A673 (cell line): ENCODE measurements at regions not wholly inside any gene's neighbourhood (a gene's known extent, or its start where the extent isn't known, plus 50 kb on each side); places are given as distances from the start of the nearest gene placed in this dataset.

ENCODE experiments used
- BruUV-seq: library from RNA; stranded (reverse); fragments of 400-500 nt; replicated peaks from 2 replicates; lab custom pipeline; 2021; lab: Mats Ljungman, UMichigan
- CTCF ChIA-PET: fragments of 300-600 bp; sonication (Branson Sonifier 250); formaldehyde crosslinking; loops from one replicate; lab custom pipeline; 2022; ENCODE audit warnings: antibody characterized with exemption; lab: Charles Lee
- POLR2A ChIA-PET: fragments of 300-600 bp; sonication (Branson Sonifier 250); formaldehyde crosslinking; loops from one replicate; lab custom pipeline; 2022; ENCODE audit warnings: antibody characterized with exemption; ENCODE audit not compliant: low non-redundant PET; lab: Charles Lee
- DNase-seq: peaks from one replicate; pipeline ENCODE4 v3.0.0-alpha.2; 2015; ENCODE audit warnings: low spot score
- H3K27ac ChIP-seq: fragments of 200-600 bp; sonication (generic); 2 replicates; pipeline ENCODE4 v1.5.1; 2016; ENCODE audit warnings: mixed run types, low read depth, mild to moderate bottlenecking, mixed read lengths, antibody characterized with exemption, low read length; ENCODE audit not compliant: poor library complexity, severe bottlenecking
- H3K27me3 ChIP-seq: fragments of 200-600 bp; sonication (generic); replicated peaks from 2 replicates; pipeline ENCODE4 v1.6.1; 2017; ENCODE audit warnings: mixed run types, low read depth, mild to moderate bottlenecking, mixed read lengths, antibody characterized with exemption, low read length; ENCODE audit not compliant: insufficient read depth, poor library complexity
- H3K36me3 ChIP-seq: fragments of 200-600 bp; sonication (generic); 2 replicates; pipeline ENCODE4 v1.6.1; 2016; ENCODE audit warnings: mixed run types, mild to moderate bottlenecking, mixed read lengths, antibody characterized with exemption, low read length; ENCODE audit not compliant: insufficient read depth, poor library complexity, severe bottlenecking
- H3K4me1 ChIP-seq: fragments of 200-600 bp; sonication (generic); 2 replicates; pipeline ENCODE4 v1.6.1; 2017; ENCODE audit warnings: mixed run types, mild to moderate bottlenecking, mixed read lengths, antibody characterized with exemption, low read length; ENCODE audit not compliant: insufficient read depth, poor library complexity, severe bottlenecking
- H3K4me3 ChIP-seq: fragments of 200-600 bp; sonication (generic); 2 replicates; pipeline ENCODE4 v1.5.1; 2016; ENCODE audit warnings: low read depth, mixed run types, mild to moderate bottlenecking, mixed read lengths, low read length; ENCODE audit not compliant: poor library complexity, severe bottlenecking
- H3K9me3 ChIP-seq: fragments of 200-600 bp; sonication (generic); 2 replicates; pipeline ENCODE4 v1.6.1; 2016; ENCODE audit warnings: mixed run types, low read depth, mild to moderate bottlenecking, mixed read lengths, antibody characterized with exemption, low read length; ENCODE audit not compliant: poor library complexity, severe bottlenecking
- CTCF ChIP-seq: fragments of 300-800, 200-600 bp; sonication (generic); conservative IDR thresholded peaks from 2 replicates; pipeline ENCODE4 v1.5.1; 2017; ENCODE audit warnings: low read depth, mild to moderate bottlenecking, antibody characterized with exemption, low read length, moderate library complexity, mixed read lengths
- EZH2 ChIP-seq: fragments of 200-600 bp; sonication (generic); IDR thresholded peaks from 2 replicates; pipeline ENCODE4 v1.6.1; 2017; ENCODE audit warnings: borderline replicate concordance, low read depth, mild to moderate bottlenecking, mixed read lengths, antibody characterized with exemption, low read length; ENCODE audit not compliant: poor library complexity, severe bottlenecking
- intact Hi-C: fragments of 100-400 bp; cut with micrococcal nuclease; formaldehyde crosslinking; loops from one replicate; pipeline ENCODE4 v1.10.0; 2022; ENCODE audit not compliant: unreplicated experiment

GRCh38 chr10:4285121-4285520, 500.1 kb upstream of the KLF6 start:
- no TSS peak for BruUV-seq
- H3K27ac ChIP-seq, result no peak overlapping the region
- intact Hi-C loops, result no loop called here
- no peak for DNase-seq
- no peak overlapping the region for H3K4me3 ChIP-seq
- H3K27me3 ChIP-seq, result no peaks in the 10 kb centered on the region
- ChIA-PET POLR2A (interaction anchor here (0.6 kb wide), 1 partner anchor 16 kb away, joined by 3 read pairs; no protein-coding TSS in a partner anchor), CTCF (no interaction called here)
- no peaks in the 10 kb centered on the region for H3K4me1 ChIP-seq
- H3K36me3 ChIP-seq, result no peaks in the 10 kb centered on the region
- TF ChIP-seq CTCF, result no peak
- no peak for TF ChIP-seq EZH2
- H3K9me3 ChIP-seq, result no peaks in the 10 kb centered on the region

GRCh38 chr10:4283846-4284610, 499.0 kb upstream of the KLF6 start:
- intact Hi-C loops, result no loop called here
- no peak overlapping the region for H3K27ac ChIP-seq
- no peaks in the 10 kb centered on the region for H3K4me1 ChIP-seq
- POLR2A ChIA-PET, result no interaction called here
- BruUV-seq, result no TSS peak
- CTCF ChIA-PET, result no interaction called here
- no peak overlapping the region for H3K4me3 ChIP-seq
- DNase-seq, result no peak
- no peaks in the 10 kb centered on the region for H3K27me3 ChIP-seq
- no peak for TF ChIP-seq EZH2
- TF ChIP-seq CTCF, result no peak
- no peaks in the 10 kb centered on the region for H3K9me3 ChIP-seq
- H3K36me3 ChIP-seq, result no peaks in the 10 kb centered on the region

- intact Hi-C loops, result no loop called here
- no peak for DNase-seq
- no TSS peak for BruUV-seq
Observed at GRCh38 chr10:4282496-4282895, 497.5 kb upstream of the KLF6 start.

More at GRCh38 chr10:4282496-4282895, 497.5 kb upstream of the KLF6 start:
- Histone ChIP-seq H3K27me3 (no peaks in the 10 kb centered on the region), H3K4me3 (no peak overlapping the region), H3K36me3 (no peaks in the 10 kb centered on the region), H3K9me3 (no peaks in the 10 kb centered on the region), H3K27ac (no peak overlapping the region), H3K4me1 (no peaks in the 10 kb centered on the region)
- no peak for TF ChIP-seq EZH2
- no peak for TF ChIP-seq CTCF
- ChIA-PET POLR2A (no interaction called here), CTCF (no interaction called here)
